SK-N-SH (cell line): ENCODE measurements at regions not wholly inside any gene's neighbourhood (a gene's known extent, or its start where the extent isn't known, plus 50 kb on each side); places are given as distances from the start of the nearest gene placed in this dataset.

Source experiments
- CTCF ChIA-PET: fragments of 300-600, 350-600 bp; formaldehyde crosslinking; extraction: SDS; loops from one replicate; lab custom pipeline; 2021; lab: Yijun Ruan, JAX
- POLR2A ChIA-PET: fragments of 350-600 bp; sonication (Branson Sonifier 250); formaldehyde crosslinking; extraction: SDS; loops from one replicate; lab custom pipeline; 2020; ENCODE audit warnings: antibody characterized with exemption, inconsistent platforms; lab: Yijun Ruan, JAX
- DNase-seq: peaks from one replicate; pipeline ENCODE4 v3.0.0; 2012
- H2AFZ ChIP-seq: fragments of 200-600 bp; sonication (generic); 2 replicates; pipeline ENCODE4 v1.8.1; 2016; ENCODE audit warnings: antibody characterized with exemption, mild to moderate bottlenecking, low read depth
- H3F3A ChIP-seq: fragments of 200-600 bp; sonication (generic); replicated peaks from 2 replicates; pipeline ENCODE3; 2016; ENCODE audit warnings: antibody characterized with exemption, mild to moderate bottlenecking; ENCODE audit not compliant: insufficient read depth
- H3K27ac ChIP-seq, 2 experiments: fragments of 200-500 bp in 1 of 2; fragments of 200-600 bp in 1 of 2; sonication (Bioruptor generic) in 1 of 2; sonication (generic), shearing (Covaris generic) in 1 of 2; 2 replicates each; pipeline versions ENCODE4 v1.5.1 to v1.6.1; 2014 to 2016; ENCODE audit warnings: low read depth in 2 of 2, inconsistent platforms in 1 of 2, low read length in 1 of 2, mild to moderate bottlenecking in 1 of 2, mixed read lengths in 1 of 2
- H3K27me3 ChIP-seq: fragments of 200-600 bp; sonication (generic), shearing (Covaris generic); 2 replicates; pipeline ENCODE4 v1.6.1; 2016; ENCODE audit warnings: mixed run types; ENCODE audit not compliant: insufficient read depth
- H3K36me3 ChIP-seq, 2 experiments: fragments of 200-500 bp in 1 of 2; fragments of 200-600 bp in 1 of 2; sonication (Bioruptor generic) in 1 of 2; sonication (generic) in 1 of 2; replicated peaks in 1 of 2; 2 replicates each; pipeline versions ENCODE3 to v1.5.1; 2014 to 2016; ENCODE audit warnings: low read length in 1 of 2, mild to moderate bottlenecking in 1 of 2; ENCODE audit not compliant: insufficient read depth in 2 of 2, control insufficient read depth in 1 of 2
- H3K4me1 ChIP-seq, 2 experiments: fragments of 200-500 bp in 1 of 2; fragments of 200-600 bp in 1 of 2; sonication (Bioruptor generic) in 1 of 2; sonication (generic), shearing (Covaris generic) in 1 of 2; 2 replicates each; pipeline versions ENCODE4 v1.5.1 to v1.6.1; 2014 to 2016; ENCODE audit warnings: low read depth in 1 of 2, low read length in 1 of 2, mixed run types in 1 of 2; ENCODE audit not compliant: insufficient read depth in 2 of 2, control insufficient read depth in 1 of 2
- H3K4me2 ChIP-seq: fragments of 200-600 bp; sonication (generic), shearing (Covaris generic); 2 replicates; pipeline ENCODE4 v1.6.1; 2017; ENCODE audit warnings: mixed run types
- H3K4me3 ChIP-seq, 2 experiments: fragments of 200-500 bp in 1 of 2; fragments of 200-600 bp in 1 of 2; sonication (Bioruptor generic) in 1 of 2; sonication (generic), shearing (Covaris generic) in 1 of 2; 2 replicates each; pipeline versions ENCODE4 v1.5.1 to v1.8.1; 2014 to 2016; ENCODE audit warnings: low read depth in 2 of 2, inconsistent platforms in 1 of 2, low read length in 1 of 2, mild to moderate bottlenecking in 1 of 2, mixed read lengths in 1 of 2, moderate library complexity in 1 of 2
- H3K79me2 ChIP-seq: fragments of 200-600 bp; sonication (generic); 2 replicates; pipeline ENCODE4 v1.8.1; 2017; ENCODE audit warnings: mild to moderate bottlenecking; ENCODE audit not compliant: insufficient read depth
- H3K9ac ChIP-seq: fragments of 200-600 bp; sonication (generic); 2 replicates; pipeline ENCODE4 v1.6.1; 2017; ENCODE audit warnings: mixed run types
- H3K9me2 ChIP-seq: fragments of 200-600 bp; sonication (generic); 2 replicates; pipeline ENCODE4 v1.6.1; 2017; ENCODE audit warnings: mixed run types
- H3K9me3 ChIP-seq: fragments of 200-600 bp; sonication (generic); 2 replicates; pipeline ENCODE4 v1.6.1; 2017; ENCODE audit warnings: mixed run types, mild to moderate bottlenecking, moderate library complexity
- H4K20me1 ChIP-seq: fragments of 200-600 bp; sonication (generic); 2 replicates; pipeline ENCODE4 v1.6.1; 2017; ENCODE audit warnings: mild to moderate bottlenecking, mixed run types; ENCODE audit not compliant: insufficient read depth
- FOXJ3 ChIP-seq: sonication (generic); formaldehyde crosslinking; IDR thresholded peaks from 2 replicates; pipeline ENCODE4 v1.5.1; 2020; ENCODE audit warnings: mild to moderate bottlenecking, missing genetic modification reagents
- FOXM1 ChIP-seq: IDR thresholded peaks from 2 replicates; pipeline ENCODE4 v1.4.0; 2012; ENCODE audit warnings: low read depth, mild to moderate bottlenecking
- GABPA ChIP-seq: IDR thresholded peaks from 2 replicates; pipeline ENCODE4 v1.4.0; 2012; ENCODE audit warnings: low read depth, mild to moderate bottlenecking
- MAX ChIP-seq: IDR thresholded peaks from 2 replicates; pipeline ENCODE4 v1.4.0; 2012; ENCODE audit warnings: low read depth
- MEF2A ChIP-seq: IDR thresholded peaks from 2 replicates; pipeline ENCODE4 v1.4.0; 2012; ENCODE audit warnings: low read depth, borderline replicate concordance
- NFIC ChIP-seq: IDR thresholded peaks from 2 replicates; pipeline ENCODE4 v1.4.0; 2012; ENCODE audit warnings: borderline replicate concordance
- NRF1 ChIP-seq: IDR thresholded peaks from 2 replicates; pipeline ENCODE4 v1.6.1; 2012; ENCODE audit warnings: low read depth, mild to moderate bottlenecking, low read length
- PBX3 ChIP-seq: IDR thresholded peaks from 2 replicates; pipeline ENCODE4; 2012
- POLR2AphosphoS5 ChIP-seq: IDR thresholded peaks from 2 replicates; pipeline ENCODE4 v1.6.1; 2012; ENCODE audit warnings: low read depth, low read length
- RAD21 ChIP-seq: IDR thresholded peaks from 2 replicates; pipeline ENCODE4 v1.6.1; 2012; ENCODE audit warnings: mild to moderate bottlenecking, low read length
- RCOR1 ChIP-seq: fragments of 150-350 bp; IDR thresholded peaks from 2 replicates; pipeline ENCODE4 v1.6.1; 2017; ENCODE audit warnings: antibody characterized with exemption, low read length
- SIN3A ChIP-seq: IDR thresholded peaks from 2 replicates; pipeline ENCODE4 v1.6.1; 2012; ENCODE audit warnings: low read depth, mild to moderate bottlenecking, low read length, moderate library complexity, borderline replicate concordance
- TAF1 ChIP-seq: IDR thresholded peaks from 2 replicates; pipeline ENCODE4 v1.6.1; 2012; ENCODE audit warnings: low read depth, mild to moderate bottlenecking, low read length, moderate library complexity, borderline replicate concordance
- TCF12 ChIP-seq: IDR thresholded peaks from 2 replicates; pipeline ENCODE4 v1.4.0; 2012
- USF2 ChIP-seq: fragments of 150-350 bp; IDR thresholded peaks from 2 replicates; pipeline ENCODE4 v1.6.1; 2017; ENCODE audit warnings: antibody characterized with exemption, low read length, low read depth, borderline replicate concordance
- YY1 ChIP-seq: IDR thresholded peaks from 2 replicates; pipeline ENCODE4 v1.4.0; 2012; ENCODE audit warnings: low read depth, mild to moderate bottlenecking
- ZBTB33 ChIP-seq: IDR thresholded peaks from 2 replicates; pipeline ENCODE4 v1.4.0; 2012; ENCODE audit warnings: low read depth, borderline replicate concordance
- WGBS: methylation state at CpG from one replicate; pipeline ENCODE4 v1.1.6; 2017; ENCODE audit warnings: low lambda C conversion rate; 5-methylcytosine and 5-hydroxymethylcytosine counted together
- TF ChIP-seq, protein P1 (sequence below): IDR thresholded peaks from 2 replicates; pipeline ENCODE4 v1.4.0; 2012; ENCODE audit warnings: low read depth, borderline replicate concordance
- TF ChIP-seq, protein P2 (sequence below): IDR thresholded peaks from 2 replicates; pipeline ENCODE4 v1.6.1; 2012; ENCODE audit warnings: mild to moderate bottlenecking, low read depth, low read length, moderate library complexity
- TF ChIP-seq, protein P3 (sequence below): fragments of 200-600 bp; sonication (generic); IDR thresholded peaks from 2 replicates; pipeline ENCODE4 v1.6.1; 2017; ENCODE audit warnings: antibody characterized with exemption, mild to moderate bottlenecking, moderate library complexity

DNA sequence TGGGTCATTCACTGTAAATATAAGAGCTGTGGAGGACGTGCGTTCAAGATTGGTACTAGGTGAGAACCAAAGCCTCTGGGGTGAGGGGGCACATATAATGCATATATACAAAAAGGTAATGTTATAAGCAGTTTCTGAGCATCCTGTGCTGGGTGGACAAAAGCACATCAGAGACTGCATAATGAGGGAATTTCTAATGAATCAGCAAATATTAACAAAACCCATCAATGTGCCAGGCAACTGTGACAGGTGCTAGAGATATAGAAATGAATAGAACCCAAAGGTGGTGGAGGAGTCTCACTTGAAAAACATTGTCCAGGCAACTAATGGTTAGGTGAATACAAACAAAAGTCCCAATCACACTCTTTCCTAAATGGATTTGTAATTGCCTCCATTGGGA lies 74.7 kb downstream of the GPR65 start:
- WGBS: 42% methylated on average over 2 of the region's 2 CpGs
- no peak for DNase-seq
- Histone ChIP-seq H4K20me1 (no peaks in the 10 kb centered on the region), H3K27ac (no peak overlapping the region), H3K79me2 (no peaks in the 10 kb centered on the region), H3K4me1 (no peaks in the 10 kb centered on the region), H3K9me2 (no peaks in the 10 kb centered on the region), H3K9ac (no peak overlapping the region), H3K36me3 (no peaks in the 10 kb centered on the region), H3K9me3 (no peaks in the 10 kb centered on the region), H3K27me3 (no peaks in the 10 kb centered on the region), H3K4me3 (no peak overlapping the region), H2AFZ (no peak overlapping the region), H3K4me2 (no peak overlapping the region), H3F3A (no peaks in the 10 kb centered on the region)
- ChIA-PET CTCF (no interaction called here), POLR2A (no interaction called here)
- TF ChIP-seq USF2 (no peak), GABPA (no peak), ZBTB33 (no peak), TAF1 (no peak)

DNA sequence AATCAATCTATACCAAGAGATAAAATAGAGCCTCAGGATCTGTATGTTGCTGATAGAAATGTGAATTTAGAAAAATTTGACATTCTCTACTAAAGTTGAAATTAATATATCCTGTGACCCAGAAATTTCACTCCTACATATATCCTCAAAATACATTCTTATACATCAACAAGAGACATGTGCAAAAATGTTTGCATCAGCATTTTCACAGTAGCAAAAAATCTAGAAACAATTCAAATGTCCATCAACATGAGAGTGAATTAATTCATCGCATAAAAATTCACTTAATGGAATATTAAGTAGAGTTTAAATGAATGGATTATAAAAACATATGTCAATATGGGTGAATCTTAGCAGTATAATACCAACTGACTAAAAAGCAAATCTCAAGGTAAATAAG lies 80.8 kb downstream of the GPR65 start:
- DNase-seq: no peak
- Histone ChIP-seq H3K27me3 (no peaks in the 10 kb centered on the region), H3K27ac (no peak overlapping the region), H3K4me2 (no peak overlapping the region), H3K36me3 (no peaks in the 10 kb centered on the region), H3K9me2 (no peaks in the 10 kb centered on the region), H3F3A (no peaks in the 10 kb centered on the region), H2AFZ (no peak overlapping the region), H3K79me2 (no peaks in the 10 kb centered on the region), H3K9me3 (no peaks in the 10 kb centered on the region), H3K9ac (no peak overlapping the region), H4K20me1 (no peaks in the 10 kb centered on the region), H3K4me3 (no peak overlapping the region), H3K4me1 (no peaks in the 10 kb centered on the region)
- TF ChIP-seq POLR2AphosphoS5 (no peak), MAX (no peak), FOXM1 (no peak), MEF2A (no peak), FOXJ3 (CRISPR knock-in tag) (no peak), NRF1 (no peak), SIN3A (no peak), NFIC (no peak), RCOR1 (no peak), RAD21 (no peak), YY1 (no peak), TCF12 (no peak), PBX3 (no peak)
- TF ChIP-seq, protein P1, sequence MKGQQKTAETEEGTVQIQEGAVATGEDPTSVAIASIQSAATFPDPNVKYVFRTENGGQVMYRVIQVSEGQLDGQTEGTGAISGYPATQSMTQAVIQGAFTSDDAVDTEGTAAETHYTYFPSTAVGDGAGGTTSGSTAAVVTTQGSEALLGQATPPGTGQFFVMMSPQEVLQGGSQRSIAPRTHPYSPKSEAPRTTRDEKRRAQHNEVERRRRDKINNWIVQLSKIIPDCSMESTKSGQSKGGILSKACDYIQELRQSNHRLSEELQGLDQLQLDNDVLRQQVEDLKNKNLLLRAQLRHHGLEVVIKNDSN: no peak
- TF ChIP-seq, protein P2, sequence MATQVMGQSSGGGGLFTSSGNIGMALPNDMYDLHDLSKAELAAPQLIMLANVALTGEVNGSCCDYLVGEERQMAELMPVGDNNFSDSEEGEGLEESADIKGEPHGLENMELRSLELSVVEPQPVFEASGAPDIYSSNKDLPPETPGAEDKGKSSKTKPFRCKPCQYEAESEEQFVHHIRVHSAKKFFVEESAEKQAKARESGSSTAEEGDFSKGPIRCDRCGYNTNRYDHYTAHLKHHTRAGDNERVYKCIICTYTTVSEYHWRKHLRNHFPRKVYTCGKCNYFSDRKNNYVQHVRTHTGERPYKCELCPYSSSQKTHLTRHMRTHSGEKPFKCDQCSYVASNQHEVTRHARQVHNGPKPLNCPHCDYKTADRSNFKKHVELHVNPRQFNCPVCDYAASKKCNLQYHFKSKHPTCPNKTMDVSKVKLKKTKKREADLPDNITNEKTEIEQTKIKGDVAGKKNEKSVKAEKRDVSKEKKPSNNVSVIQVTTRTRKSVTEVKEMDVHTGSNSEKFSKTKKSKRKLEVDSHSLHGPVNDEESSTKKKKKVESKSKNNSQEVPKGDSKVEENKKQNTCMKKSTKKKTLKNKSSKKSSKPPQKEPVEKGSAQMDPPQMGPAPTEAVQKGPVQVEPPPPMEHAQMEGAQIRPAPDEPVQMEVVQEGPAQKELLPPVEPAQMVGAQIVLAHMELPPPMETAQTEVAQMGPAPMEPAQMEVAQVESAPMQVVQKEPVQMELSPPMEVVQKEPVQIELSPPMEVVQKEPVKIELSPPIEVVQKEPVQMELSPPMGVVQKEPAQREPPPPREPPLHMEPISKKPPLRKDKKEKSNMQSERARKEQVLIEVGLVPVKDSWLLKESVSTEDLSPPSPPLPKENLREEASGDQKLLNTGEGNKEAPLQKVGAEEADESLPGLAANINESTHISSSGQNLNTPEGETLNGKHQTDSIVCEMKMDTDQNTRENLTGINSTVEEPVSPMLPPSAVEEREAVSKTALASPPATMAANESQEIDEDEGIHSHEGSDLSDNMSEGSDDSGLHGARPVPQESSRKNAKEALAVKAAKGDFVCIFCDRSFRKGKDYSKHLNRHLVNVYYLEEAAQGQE: no peak
- TF ChIP-seq, protein P3, sequence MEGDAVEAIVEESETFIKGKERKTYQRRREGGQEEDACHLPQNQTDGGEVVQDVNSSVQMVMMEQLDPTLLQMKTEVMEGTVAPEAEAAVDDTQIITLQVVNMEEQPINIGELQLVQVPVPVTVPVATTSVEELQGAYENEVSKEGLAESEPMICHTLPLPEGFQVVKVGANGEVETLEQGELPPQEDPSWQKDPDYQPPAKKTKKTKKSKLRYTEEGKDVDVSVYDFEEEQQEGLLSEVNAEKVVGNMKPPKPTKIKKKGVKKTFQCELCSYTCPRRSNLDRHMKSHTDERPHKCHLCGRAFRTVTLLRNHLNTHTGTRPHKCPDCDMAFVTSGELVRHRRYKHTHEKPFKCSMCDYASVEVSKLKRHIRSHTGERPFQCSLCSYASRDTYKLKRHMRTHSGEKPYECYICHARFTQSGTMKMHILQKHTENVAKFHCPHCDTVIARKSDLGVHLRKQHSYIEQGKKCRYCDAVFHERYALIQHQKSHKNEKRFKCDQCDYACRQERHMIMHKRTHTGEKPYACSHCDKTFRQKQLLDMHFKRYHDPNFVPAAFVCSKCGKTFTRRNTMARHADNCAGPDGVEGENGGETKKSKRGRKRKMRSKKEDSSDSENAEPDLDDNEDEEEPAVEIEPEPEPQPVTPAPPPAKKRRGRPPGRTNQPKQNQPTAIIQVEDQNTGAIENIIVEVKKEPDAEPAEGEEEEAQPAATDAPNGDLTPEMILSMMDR: no peak
- CTCF ChIA-PET: no interaction called here
- 61% methylated on average over 1 of the region's 1 CpG for whole genome bisulfite sequencing
- POLR2A ChIA-PET: no interaction called here
